OCI-LY3 (cell line): ENCODE measurements at regions not wholly inside any gene's neighbourhood (a gene's known extent, or its start where the extent isn't known, plus 50 kb on each side); places are given as distances from the start of the nearest gene placed in this dataset.

ENCODE experiments used
- EZH2phosphoT487 ChIP-seq: fragments of 200-600 bp; shearing (Covaris generic); IDR thresholded peaks from 2 replicates; pipeline ENCODE4 v1.6.1; 2018; ENCODE audit warnings: antibody characterized with exemption, mixed run types, low read depth
- TF ChIP-seq, protein P1 (sequence below): fragments of 200-600, 300-600 bp; sonication (generic); IDR thresholded peaks from 2 replicates; pipeline ENCODE4 v1.5.1; 2014; ENCODE audit warnings: antibody characterized with exemption, low read length, low read depth

DNA sequence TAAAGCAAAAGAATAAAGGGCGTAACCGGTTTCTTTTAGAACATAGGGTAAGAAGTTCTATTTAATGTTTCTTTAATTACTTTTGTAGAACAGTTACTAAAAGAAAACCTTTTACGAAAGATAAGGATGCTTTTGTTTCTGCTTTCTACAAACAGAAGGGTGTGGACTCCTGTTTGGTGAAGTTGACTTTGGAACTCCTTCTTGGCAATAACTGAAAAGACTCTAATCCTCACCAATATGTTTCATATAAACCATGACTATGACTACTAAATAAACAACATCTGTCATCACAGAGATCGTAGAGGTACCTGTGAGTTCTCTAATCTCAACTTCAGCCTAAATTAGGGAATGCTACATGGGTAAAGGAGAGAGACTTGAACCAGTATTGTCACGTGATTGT, 210.8 kb upstream of the FLRT2 start:
- no peak for TF ChIP-seq EZH2phosphoT487
- TF ChIP-seq, protein P1, sequence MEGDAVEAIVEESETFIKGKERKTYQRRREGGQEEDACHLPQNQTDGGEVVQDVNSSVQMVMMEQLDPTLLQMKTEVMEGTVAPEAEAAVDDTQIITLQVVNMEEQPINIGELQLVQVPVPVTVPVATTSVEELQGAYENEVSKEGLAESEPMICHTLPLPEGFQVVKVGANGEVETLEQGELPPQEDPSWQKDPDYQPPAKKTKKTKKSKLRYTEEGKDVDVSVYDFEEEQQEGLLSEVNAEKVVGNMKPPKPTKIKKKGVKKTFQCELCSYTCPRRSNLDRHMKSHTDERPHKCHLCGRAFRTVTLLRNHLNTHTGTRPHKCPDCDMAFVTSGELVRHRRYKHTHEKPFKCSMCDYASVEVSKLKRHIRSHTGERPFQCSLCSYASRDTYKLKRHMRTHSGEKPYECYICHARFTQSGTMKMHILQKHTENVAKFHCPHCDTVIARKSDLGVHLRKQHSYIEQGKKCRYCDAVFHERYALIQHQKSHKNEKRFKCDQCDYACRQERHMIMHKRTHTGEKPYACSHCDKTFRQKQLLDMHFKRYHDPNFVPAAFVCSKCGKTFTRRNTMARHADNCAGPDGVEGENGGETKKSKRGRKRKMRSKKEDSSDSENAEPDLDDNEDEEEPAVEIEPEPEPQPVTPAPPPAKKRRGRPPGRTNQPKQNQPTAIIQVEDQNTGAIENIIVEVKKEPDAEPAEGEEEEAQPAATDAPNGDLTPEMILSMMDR, result no peak
